ENCODE measurements at regions not wholly inside any gene's neighbourhood (a gene's known extent, or its start where the extent isn't known, plus 50 kb on each side); places are given as distances from the start of the nearest gene placed in this dataset.
A peak's percentile ranks its signal among the peaks of the same experiment; 100 is the strongest.

DNA sequence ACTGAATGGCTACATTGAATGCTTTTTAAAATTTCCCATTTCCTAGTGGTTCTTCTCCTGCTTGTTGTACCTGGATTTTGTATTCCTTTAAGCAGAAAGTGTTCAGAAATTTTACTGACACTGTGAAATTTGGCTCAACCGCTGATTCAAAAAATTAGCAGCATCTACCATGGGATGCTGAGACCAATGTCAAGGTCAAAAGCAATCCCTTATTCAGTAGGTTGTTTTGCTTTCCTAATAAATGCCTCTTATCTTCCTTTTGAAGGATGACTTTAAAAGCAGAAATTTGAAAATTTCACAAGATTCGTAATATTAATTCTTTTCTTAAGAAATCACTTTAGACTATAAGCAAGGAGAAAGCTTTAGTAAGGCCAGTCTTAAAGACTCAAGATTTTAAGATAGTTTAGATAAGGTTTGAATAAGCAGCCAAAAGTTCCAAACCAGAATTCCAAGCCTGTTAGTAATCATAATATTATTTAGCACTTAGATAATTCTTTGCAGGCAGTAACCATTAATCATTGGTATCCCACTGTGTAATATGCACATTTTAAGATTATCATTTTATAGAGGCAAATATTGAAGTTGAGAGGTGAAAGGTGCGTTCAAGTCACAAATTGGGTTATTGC lies 508.8 kb downstream of the ANKRD50 start:
- DNase-seq (ENCODE audit: low read depth) = peak; percentile 68
- ChIA-PET POLR2A (no interaction called here), CTCF (interaction anchor here (1.1 kb wide), 1 partner anchor 11 kb away, joined by 3 read pairs; no protein-coding TSS in a partner anchor)
- Histone ChIP-seq H3K4me3 (ENCODE audit: low read depth, low read length) (no peak overlapping the region), H3K36me3 (ENCODE audit: control insufficient read depth, insufficient read depth, low read length) (no peaks in the 10 kb centered on the region), H3K27me3 (ENCODE audit: control insufficient read depth, insufficient read depth, low read length) (no peaks in the 10 kb centered on the region)
- TF ChIP-seq, protein P1, sequence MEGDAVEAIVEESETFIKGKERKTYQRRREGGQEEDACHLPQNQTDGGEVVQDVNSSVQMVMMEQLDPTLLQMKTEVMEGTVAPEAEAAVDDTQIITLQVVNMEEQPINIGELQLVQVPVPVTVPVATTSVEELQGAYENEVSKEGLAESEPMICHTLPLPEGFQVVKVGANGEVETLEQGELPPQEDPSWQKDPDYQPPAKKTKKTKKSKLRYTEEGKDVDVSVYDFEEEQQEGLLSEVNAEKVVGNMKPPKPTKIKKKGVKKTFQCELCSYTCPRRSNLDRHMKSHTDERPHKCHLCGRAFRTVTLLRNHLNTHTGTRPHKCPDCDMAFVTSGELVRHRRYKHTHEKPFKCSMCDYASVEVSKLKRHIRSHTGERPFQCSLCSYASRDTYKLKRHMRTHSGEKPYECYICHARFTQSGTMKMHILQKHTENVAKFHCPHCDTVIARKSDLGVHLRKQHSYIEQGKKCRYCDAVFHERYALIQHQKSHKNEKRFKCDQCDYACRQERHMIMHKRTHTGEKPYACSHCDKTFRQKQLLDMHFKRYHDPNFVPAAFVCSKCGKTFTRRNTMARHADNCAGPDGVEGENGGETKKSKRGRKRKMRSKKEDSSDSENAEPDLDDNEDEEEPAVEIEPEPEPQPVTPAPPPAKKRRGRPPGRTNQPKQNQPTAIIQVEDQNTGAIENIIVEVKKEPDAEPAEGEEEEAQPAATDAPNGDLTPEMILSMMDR (IDR thresholded peaks at IDR 0.05; ENCODE audit: insufficient read depth, low read depth, low read length) = no peak

DNA sequence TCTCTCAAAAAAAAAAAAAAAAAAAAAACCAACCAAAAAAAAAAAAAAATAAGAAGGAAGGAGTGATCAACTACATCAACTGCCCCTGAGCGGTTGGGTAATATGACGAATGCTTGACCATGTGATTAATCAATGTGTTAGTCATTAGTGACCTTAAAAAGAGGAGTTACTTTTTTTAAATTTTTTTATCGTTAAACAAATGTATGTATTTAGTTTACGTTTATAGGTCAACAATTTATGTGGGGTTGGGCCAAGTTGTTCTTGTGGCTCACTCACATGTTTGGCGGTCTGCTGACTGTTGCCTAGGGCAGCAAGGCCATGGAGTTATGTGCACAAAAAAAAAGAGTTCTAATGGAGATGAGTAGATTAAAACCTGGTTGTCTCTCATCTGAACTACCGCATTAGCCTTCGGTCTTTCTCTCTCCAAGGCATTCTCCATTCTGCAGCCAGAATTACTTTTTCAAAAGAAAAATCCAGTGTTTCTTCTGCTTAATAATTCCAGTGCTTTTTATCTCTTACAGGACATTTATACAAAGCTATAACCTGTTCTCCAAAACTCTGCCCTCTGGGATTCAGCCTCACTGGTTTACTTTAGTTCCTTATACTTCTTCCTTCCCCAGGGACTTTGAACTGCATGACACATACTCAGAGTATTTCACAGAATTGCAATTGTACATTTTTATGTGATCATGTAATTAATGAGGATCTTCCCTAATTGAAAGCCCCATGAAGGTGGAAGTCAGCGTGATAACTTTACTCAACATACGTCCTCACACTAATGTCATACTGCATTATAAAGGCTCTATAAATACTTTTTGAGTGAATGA lies 505.5 kb downstream of the ANKRD50 start:
- ChIA-PET POLR2A (no interaction called here), CTCF (no interaction called here)
- no peak for DNase-seq (ENCODE audit: low read depth)
- no peak overlapping the region for H3K4me3 ChIP-seq (ENCODE audit: low read depth, low read length)
- H3K27me3 ChIP-seq (ENCODE audit: control insufficient read depth, insufficient read depth, low read length) = no peaks in the 10 kb centered on the region
- TF ChIP-seq, protein P1 (IDR thresholded peaks at IDR 0.05; ENCODE audit: insufficient read depth, low read depth, low read length) = no peak
- no peaks in the 10 kb centered on the region for H3K36me3 ChIP-seq (ENCODE audit: control insufficient read depth, insufficient read depth, low read length)

DNA sequence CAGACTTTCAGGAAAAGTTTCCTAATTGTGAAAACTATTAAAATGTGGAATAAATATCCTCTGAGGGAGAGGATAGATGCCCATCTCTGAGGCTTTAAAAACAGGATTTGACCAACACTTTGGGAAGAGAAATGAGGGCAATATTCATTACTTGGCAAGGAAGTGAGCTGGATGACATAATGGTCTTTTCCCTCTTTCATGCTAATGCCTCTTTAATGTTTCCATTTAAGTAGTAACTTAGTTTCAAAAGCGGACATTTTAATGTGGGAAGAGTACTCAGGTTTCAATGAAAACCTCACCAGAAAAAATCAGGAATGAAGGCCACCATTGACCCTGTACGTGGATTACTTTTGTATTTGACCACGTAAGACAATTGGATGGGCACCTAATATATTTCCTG lies 503.3 kb downstream of the ANKRD50 start:
- Histone ChIP-seq H3K36me3 (ENCODE audit: control insufficient read depth, insufficient read depth, low read length) (no peaks in the 10 kb centered on the region), H3K27me3 (ENCODE audit: control insufficient read depth, insufficient read depth, low read length) (no peaks in the 10 kb centered on the region), H3K4me3 (ENCODE audit: low read depth, low read length) (no peak overlapping the region)
- CTCF ChIA-PET = interaction anchor here (2.1 kb wide), 1 partner anchor 10 kb away, joined by 6 read pairs; no protein-coding TSS in a partner anchor
- no peak for DNase-seq (ENCODE audit: low read depth)
- POLR2A ChIA-PET = no interaction called here
- TF ChIP-seq, protein P1 (IDR thresholded peaks at IDR 0.05; ENCODE audit: insufficient read depth, low read depth, low read length) = no peak

DNA sequence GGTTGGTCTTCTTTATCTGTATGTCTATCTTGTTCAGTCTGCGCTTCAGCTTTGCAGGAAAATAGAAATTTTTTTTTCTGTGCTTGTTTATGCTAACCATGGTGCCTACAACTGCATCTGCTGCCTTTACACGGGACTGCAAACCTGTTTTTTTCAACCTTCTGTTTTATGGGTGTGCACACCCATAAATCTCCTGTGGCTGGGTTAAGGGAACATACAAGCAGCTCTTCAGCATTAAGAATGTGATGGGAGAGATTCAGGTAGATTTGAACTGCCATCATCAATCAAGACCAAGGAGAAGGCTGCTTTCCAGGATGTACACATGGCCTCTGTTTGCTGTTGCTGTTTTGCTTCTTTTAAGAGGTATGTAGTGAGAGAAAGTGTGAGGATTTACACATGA lies 502.9 kb downstream of the ANKRD50 start:
- POLR2A ChIA-PET = no interaction called here
- H3K27me3 ChIP-seq (ENCODE audit: control insufficient read depth, insufficient read depth, low read length) = no peaks in the 10 kb centered on the region
- no peak for DNase-seq (ENCODE audit: low read depth)
- no peak overlapping the region for H3K4me3 ChIP-seq (ENCODE audit: low read depth, low read length)
- TF ChIP-seq, protein P1 (IDR thresholded peaks at IDR 0.05; ENCODE audit: insufficient read depth, low read depth, low read length) = no peak
- H3K36me3 ChIP-seq (ENCODE audit: control insufficient read depth, insufficient read depth, low read length) = no peaks in the 10 kb centered on the region
- CTCF ChIA-PET = interaction anchor here (2.1 kb wide), 1 partner anchor 10 kb away, joined by 6 read pairs; no protein-coding TSS in a partner anchor

DNA sequence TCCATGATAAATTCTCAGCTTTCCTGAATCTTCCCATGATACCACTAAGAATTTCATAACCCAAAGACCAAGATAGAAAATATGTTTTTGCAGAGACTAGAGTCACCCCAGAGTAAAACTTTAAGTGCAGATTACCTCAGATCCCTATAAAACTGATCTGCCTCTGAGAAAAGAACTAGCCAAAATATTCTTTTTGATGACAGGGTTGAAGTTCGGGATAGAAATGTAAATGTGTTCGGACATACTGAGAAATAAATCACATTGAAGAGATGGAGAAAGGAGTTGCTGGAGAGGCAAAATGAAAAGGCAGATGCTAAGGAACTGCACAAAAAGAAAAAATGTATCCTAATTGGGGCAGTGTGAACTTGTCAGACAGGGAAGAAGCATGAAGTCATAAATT lies 501.8 kb downstream of the ANKRD50 start:
- DNase-seq (ENCODE audit: low read depth) = no peak
- H3K27me3 ChIP-seq (ENCODE audit: control insufficient read depth, insufficient read depth, low read length) = no peaks in the 10 kb centered on the region
- no peak overlapping the region for H3K4me3 ChIP-seq (ENCODE audit: low read depth, low read length)
- H3K36me3 ChIP-seq (ENCODE audit: control insufficient read depth, insufficient read depth, low read length) = no peaks in the 10 kb centered on the region
- TF ChIP-seq, protein P1 (IDR thresholded peaks at IDR 0.05; ENCODE audit: insufficient read depth, low read depth, low read length) = no peak
- ChIA-PET POLR2A (no interaction called here), CTCF (interaction anchor here (2.1 kb wide), 1 partner anchor 9 kb away, joined by 6 read pairs; no protein-coding TSS in a partner anchor)
